MM.1S (cell line): ENCODE measurements at regions not wholly inside any gene's neighbourhood (a gene's known extent, or its start where the extent isn't known, plus 50 kb on each side); places are given as distances from the start of the nearest gene placed in this dataset.

Source experiments
- EZH2 ChIP-seq: fragments of 300-600 bp; sonication (generic); optimal IDR thresholded peaks from 2 replicates; pipeline ENCODE3; 2017; ENCODE audit warnings: low read depth, mild to moderate bottlenecking, antibody characterized with exemption, low read length, mixed read lengths
- TF ChIP-seq, protein P1 (sequence below): fragments of 300-600 bp; sonication (generic); IDR thresholded peaks from 2 replicates; pipeline ENCODE4 v1.5.1; 2016; ENCODE audit warnings: antibody characterized with exemption, low read length, mixed read lengths

- TF ChIP-seq, protein P1, sequence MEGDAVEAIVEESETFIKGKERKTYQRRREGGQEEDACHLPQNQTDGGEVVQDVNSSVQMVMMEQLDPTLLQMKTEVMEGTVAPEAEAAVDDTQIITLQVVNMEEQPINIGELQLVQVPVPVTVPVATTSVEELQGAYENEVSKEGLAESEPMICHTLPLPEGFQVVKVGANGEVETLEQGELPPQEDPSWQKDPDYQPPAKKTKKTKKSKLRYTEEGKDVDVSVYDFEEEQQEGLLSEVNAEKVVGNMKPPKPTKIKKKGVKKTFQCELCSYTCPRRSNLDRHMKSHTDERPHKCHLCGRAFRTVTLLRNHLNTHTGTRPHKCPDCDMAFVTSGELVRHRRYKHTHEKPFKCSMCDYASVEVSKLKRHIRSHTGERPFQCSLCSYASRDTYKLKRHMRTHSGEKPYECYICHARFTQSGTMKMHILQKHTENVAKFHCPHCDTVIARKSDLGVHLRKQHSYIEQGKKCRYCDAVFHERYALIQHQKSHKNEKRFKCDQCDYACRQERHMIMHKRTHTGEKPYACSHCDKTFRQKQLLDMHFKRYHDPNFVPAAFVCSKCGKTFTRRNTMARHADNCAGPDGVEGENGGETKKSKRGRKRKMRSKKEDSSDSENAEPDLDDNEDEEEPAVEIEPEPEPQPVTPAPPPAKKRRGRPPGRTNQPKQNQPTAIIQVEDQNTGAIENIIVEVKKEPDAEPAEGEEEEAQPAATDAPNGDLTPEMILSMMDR: no peak
- TF ChIP-seq EZH2: no peak
Measured at GRCh38 chr11:115892016-115892415, 387.8 kb upstream of the CADM1 start.
